Skeletal muscle tissue (tissue), 3 donors: ENCODE measurements at regions not wholly inside any gene's neighbourhood (a gene's known extent, or its start where the extent isn't known, plus 50 kb on each side); places are given as distances from the start of the nearest gene placed in this dataset.

Experiments used
- H3K27ac ChIP-seq: one replicate; pipeline ENCODE4 v1.7.0; 2013; ENCODE audit warnings: mild to moderate bottlenecking, low read depth, low read length, inconsistent platforms
- H3K27me3 ChIP-seq, 3 donors: one replicate each; pipeline ENCODE4 v1.7.0; 2013; ENCODE audit warnings: low read length in 3 of 3; ENCODE audit not compliant: control insufficient read depth in 3 of 3, insufficient read depth in 3 of 3
- H3K36me3 ChIP-seq, 3 donors: one replicate each; pipeline ENCODE4 v1.7.0; 2013; ENCODE audit warnings: low read length in 3 of 3; ENCODE audit not compliant: control insufficient read depth in 3 of 3, insufficient read depth in 3 of 3
- H3K4me1 ChIP-seq, 3 donors: one replicate each; pipeline ENCODE4 v1.7.0; 2013; ENCODE audit warnings: low read length in 3 of 3, mild to moderate bottlenecking in 3 of 3; ENCODE audit not compliant: control insufficient read depth in 3 of 3, insufficient read depth in 3 of 3
- H3K4me3 ChIP-seq, 3 donors: one replicate each; pipeline ENCODE4 v1.7.0; 2013; ENCODE audit warnings: low read length in 3 of 3
- H3K9ac ChIP-seq, 3 donors: one replicate each; pipeline ENCODE4 v1.7.0; 2013; ENCODE audit warnings: low read length in 3 of 3, mild to moderate bottlenecking in 3 of 3, moderate library complexity in 2 of 3, low read depth in 1 of 3
- H3K9me3 ChIP-seq, 3 donors: one replicate each; pipeline ENCODE4 v1.7.0; 2013; ENCODE audit warnings: low read length in 3 of 3; ENCODE audit not compliant: control insufficient read depth in 3 of 3
- donor health status: Osteomylitis.

GRCh38 chr2:42938671-42939370 is 146.4 kb upstream of the HAAO start:
- Histone ChIP-seq H3K27ac (no peak overlapping the region), H3K27me3 (no peaks in the 10 kb centered on the region), H3K9me3 (no peaks in the 10 kb centered on the region), H3K4me3 (no peak overlapping the region), H3K36me3 (no peaks in the 10 kb centered on the region), H3K4me1 (peaks cover 14 to 24% (median 23%) of the 10 kb centered on the region in 3 donors), H3K9ac (no peak overlapping the region)

DNA sequence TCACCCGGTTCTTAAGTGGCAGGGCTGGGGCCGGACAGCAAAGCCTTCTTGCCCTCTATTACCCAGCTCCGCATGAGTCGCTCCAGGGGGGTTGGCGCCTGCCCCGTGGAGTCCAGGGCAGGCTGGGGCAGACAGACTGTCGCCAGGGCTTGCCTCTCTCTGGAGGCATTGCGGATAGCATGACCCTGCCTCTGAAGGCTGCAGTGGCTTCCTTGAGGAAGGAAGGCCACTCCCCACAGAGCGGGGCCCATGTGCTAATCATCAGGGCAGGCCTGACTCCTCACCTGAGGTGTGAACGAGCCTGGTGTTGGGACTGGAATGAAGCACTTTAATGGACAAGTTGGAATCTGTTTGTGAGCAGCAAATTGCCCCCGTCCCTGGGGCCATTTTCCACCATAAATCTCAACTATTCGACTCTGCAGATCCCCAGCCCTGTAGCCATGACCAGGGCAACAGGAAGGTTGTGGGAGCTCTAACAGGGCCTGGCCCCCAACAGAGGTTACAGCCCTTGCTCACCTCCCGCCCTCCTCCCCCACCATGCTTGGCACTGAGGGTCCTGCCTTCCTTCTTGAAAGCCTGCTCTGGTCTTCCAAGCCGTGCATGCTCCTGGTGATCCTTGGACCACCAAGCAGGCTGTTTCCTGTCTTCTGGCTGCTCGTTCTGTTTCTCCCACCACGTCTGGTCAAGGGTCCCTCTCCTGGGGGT is 144.9 kb upstream of the HAAO start:
- Histone ChIP-seq H3K27ac (no peak overlapping the region), H3K4me1 (peaks cover 18 to 27% (median 24%) of the 10 kb centered on the region in 3 donors), H3K36me3 (no peaks in the 10 kb centered on the region), H3K4me3 (no peak overlapping the region), H3K9me3 (no peaks in the 10 kb centered on the region), H3K27me3 (no peaks in the 10 kb centered on the region), H3K9ac (no peak overlapping the region)

DNA sequence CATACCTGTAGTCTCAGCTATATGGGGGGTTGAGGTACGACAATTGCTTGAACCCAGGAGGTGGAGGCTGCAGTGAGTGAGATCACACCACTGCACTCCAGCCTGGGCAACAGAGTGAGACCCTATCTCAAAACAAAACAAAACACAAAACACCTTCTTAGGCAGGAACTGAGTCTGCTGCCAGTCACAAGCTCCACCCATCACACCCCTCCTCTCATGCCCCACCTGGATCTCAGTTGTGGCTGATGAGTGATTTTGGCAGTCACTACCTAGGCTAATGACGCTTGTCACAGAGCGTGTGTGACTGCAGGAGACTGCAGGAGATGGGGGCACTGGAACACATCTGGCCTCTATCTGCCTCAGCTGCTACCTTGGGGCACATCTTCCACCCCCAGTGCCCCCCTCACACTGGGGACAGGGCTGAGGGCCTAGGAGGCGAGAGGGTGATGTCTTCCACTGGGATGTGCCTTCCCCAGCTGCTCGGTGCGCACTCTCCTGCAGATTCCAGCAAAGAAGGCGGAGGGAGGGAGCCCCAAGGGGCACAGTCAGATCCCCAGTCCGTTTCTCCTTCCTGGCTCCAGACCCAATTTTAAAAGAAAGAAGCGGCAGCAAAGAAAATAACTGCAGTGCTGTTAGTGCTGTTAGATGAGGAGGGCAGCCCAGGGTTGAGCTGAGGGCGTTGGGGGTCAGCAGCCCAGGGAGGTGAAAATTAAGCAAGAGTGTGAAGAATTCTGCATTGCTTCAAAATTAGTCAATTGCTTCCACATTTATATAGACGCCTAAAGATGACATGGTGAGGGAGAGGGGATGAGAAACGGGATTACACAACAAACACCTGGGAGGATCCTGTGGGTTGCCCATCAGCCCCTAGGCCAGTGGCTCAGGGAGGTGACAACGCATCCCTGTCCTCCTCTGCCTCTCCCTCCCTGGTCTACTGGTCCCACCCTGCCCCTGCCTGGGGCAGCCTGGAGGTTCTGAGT is 143.6 kb upstream of the HAAO start:
- peak overlapping the region in 1 of 3 donors; percentile 29 for H3K4me3 ChIP-seq
- H3K9me3 ChIP-seq = no peaks in the 10 kb centered on the region
- H3K9ac ChIP-seq = no peak overlapping the region
- no peak overlapping the region for H3K27ac ChIP-seq
- H3K4me1 ChIP-seq = peaks cover 32 to 38% (median 37%) of the 10 kb centered on the region in 3 donors
- no peaks in the 10 kb centered on the region for H3K36me3 ChIP-seq
- H3K27me3 ChIP-seq = no peaks in the 10 kb centered on the region

DNA sequence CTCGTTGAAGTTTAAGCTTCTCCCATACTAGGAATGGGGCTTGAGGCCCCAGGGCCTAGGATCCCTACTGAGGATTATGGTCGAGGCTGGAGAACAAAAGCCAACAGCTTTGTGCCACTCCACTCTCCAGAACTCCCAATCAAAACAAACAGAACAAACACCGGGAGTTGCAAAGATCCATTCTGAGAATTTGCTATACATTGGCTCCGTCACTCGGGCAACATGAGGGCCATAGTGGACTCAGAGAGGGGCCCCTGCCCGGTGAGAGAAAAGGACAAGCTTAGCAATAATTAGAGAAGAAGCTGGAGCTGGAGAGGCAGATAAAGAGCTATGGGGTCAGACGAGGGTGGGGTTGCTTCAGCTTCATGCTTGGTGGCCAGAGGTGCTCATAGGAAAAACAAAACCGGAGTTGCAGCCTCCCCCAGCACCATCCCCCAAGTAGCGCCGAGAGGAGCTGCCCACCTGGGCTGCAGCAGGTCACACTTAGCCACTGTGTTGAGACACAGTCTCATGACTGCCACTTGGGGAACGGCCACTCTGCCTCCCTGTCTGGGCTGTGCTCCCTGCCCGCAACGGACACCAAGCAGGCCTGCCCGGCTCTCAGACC is 142.3 kb upstream of the HAAO start:
- Histone ChIP-seq H3K27ac (no peak overlapping the region), H3K9ac (no peak overlapping the region), H3K27me3 (no peaks in the 10 kb centered on the region), H3K4me1 (peaks cover 36 to 47% (median 42%) of the 10 kb centered on the region in 3 donors), H3K4me3 (no peak overlapping the region), H3K9me3 (no peaks in the 10 kb centered on the region), H3K36me3 (no peaks in the 10 kb centered on the region)

GRCh38 chr2:42933824-42934254 is 141.5 kb upstream of the HAAO start:
- H3K9ac ChIP-seq = no peak overlapping the region
- no peak overlapping the region for H3K27ac ChIP-seq
- H3K4me1 ChIP-seq = peaks cover 45 to 55% (median 47%) of the 10 kb centered on the region in 3 donors
- no peaks in the 10 kb centered on the region for H3K27me3 ChIP-seq
- H3K4me3 ChIP-seq = no peak overlapping the region
- no peaks in the 10 kb centered on the region for H3K36me3 ChIP-seq
- H3K9me3 ChIP-seq = no peaks in the 10 kb centered on the region

DNA sequence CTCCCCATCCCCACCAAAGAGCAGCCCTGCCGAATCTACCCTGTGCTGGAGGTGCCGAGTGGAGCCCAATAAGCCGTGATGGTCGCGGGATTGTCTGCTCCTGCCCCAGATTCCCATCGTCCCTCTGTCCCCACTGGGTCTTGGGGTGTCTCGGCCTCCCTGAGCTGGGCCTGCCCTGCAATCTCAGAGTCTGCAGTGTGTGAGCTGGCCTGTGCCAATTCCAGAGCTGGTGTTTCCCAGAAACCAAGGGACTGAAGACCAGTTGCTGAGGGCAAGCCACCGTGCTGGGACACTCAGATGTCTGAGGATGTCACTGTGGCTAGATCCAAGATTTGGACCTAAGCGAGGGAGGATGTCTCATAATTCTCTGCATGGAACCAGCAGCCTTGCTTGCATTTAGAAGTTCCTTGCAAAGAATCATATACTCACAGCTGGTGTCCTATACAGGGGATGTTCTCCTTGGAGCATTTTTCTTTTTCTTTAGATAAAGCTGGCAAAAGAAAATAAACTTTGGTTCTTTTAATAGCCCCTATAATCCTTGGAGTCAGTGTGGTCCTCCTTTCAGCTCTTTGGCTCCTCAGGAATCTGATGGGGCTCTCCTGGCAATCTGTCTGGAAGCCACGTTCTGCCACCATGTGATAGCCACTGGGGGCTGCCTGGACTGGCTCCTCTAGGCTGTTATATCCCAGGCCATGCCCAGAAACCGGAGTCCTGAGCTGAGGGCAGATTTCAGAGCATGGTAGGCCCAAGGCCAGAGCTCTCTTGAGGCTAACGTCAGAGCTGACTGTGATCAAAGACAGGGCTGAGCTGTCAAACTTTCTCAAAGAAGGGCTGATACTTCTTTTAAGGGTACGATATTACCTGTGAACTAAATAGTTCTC is 140.1 kb upstream of the HAAO start:
- Histone ChIP-seq H3K27ac (no peak overlapping the region), H3K9ac (no peak overlapping the region), H3K4me3 (no peak overlapping the region), H3K27me3 (no peaks in the 10 kb centered on the region), H3K9me3 (no peaks in the 10 kb centered on the region), H3K4me1 (peaks cover 57 to 64% (median 59%) of the 10 kb centered on the region in 3 donors), H3K36me3 (no peaks in the 10 kb centered on the region)

DNA sequence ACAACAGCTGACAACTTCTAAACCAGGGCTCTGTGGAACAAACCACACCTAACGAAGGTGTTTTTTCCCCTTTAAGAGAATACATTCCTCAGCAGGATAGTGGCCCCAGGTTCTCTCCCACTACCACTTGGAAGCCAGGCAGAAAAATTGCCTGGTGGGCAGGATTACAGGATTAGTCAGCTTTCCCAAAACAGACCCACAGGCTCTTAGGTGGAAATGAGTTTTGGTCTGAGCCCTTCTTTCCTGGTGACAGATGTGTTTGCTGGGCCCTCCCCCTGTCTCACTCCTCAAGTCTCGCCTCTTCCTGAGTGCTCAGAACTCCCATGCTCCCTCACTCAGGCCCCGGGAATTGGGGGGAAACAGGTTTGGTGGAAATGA is 139.4 kb upstream of the HAAO start:
- peak overlapping the region; percentile 55 for H3K27ac ChIP-seq
- H3K4me1 ChIP-seq = peaks cover 61 to 64% (median 63%) of the 10 kb centered on the region in 3 donors
- H3K4me3 ChIP-seq = no peak overlapping the region
- peak overlapping the region in 1 of 3 donors; percentile 8 for H3K9ac ChIP-seq
- H3K36me3 ChIP-seq = no peaks in the 10 kb centered on the region
- H3K27me3 ChIP-seq = no peaks in the 10 kb centered on the region
- no peaks in the 10 kb centered on the region for H3K9me3 ChIP-seq

DNA sequence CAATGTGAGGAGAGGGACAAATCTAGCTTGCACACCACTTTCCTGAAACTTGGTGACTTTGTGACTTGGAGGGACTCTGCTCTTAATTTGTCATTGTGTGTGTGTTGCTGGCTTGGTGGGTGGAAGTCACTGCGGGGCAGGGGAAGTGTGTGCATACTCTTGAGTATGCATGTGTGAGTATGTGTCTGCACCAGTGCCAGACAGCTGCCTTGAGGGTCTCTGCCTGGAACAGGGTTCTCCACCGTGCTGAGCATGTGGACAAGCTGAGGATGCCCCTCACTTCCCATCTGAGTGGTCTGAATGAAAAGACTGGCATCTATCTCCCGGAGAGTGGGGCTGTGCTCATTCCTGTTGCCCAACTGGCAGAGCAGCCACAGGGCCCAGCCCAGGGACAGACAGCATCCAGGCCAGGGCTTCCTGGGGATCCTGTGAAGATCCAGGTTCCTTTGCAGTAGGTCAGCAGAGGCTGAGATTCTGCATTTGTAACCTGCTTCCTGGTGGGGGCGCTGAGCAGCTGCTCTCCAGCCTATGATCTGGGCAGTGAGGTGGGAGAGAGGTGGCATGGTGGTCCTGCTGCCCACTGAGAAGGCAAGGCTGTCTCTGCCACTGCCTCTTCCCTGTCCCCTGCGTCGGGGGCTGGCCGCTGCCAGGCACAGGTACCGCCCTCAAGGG is 138.9 kb upstream of the HAAO start:
- Histone ChIP-seq H3K4me1 (peaks cover 61 to 64% (median 63%) of the 10 kb centered on the region in 3 donors), H3K27ac (peak overlapping the region; percentile 55), H3K9me3 (no peaks in the 10 kb centered on the region), H3K4me3 (no peak overlapping the region), H3K36me3 (no peaks in the 10 kb centered on the region), H3K27me3 (no peaks in the 10 kb centered on the region), H3K9ac (peak overlapping the region in 2 of 3 donors; percentile 16 to 43)
